LHCN-M2 (cell line): ENCODE measurements at regions not wholly inside any gene's neighbourhood (a gene's known extent, or its start where the extent isn't known, plus 50 kb on each side); places are given as distances from the start of the nearest gene placed in this dataset.
A peak's percentile ranks its signal among the peaks of the same experiment; 100 is the strongest.

ENCODE experiments used
- DNase-seq: peaks from one replicate; pipeline ENCODE4 v3.0.0-alpha.2; 2012; ENCODE audit warnings: low read depth

- DNase-seq: no peak
Observed at GRCh38 chr6:2503816-2504494, 246.8 kb downstream of the MYLK4 start.

GRCh38 chr6:2502998-2503674 lies 247.6 kb downstream of the MYLK4 start:
- no peak for DNase-seq

GRCh38 chr6:2502096-2502997 lies 248.4 kb downstream of the MYLK4 start:
- DNase-seq: no peak

GRCh38 chr6:2497922-2498623 lies 252.6 kb downstream of the MYLK4 start:
- DNase-seq: peak; percentile 83

- no peak for DNase-seq
Observed at GRCh38 chr6:2496291-2496690, 250.9 kb upstream of the GMDS start.

- no peak for DNase-seq
Observed at GRCh38 chr6:2492686-2493523, 247.5 kb upstream of the GMDS start.

- no peak for DNase-seq
Observed at GRCh38 chr6:2491137-2491536, 245.7 kb upstream of the GMDS start.

GRCh38 chr6:2488578-2488977 lies 243.2 kb upstream of the GMDS start:
- DNase-seq: no peak

- DNase-seq: no peak
Observed at GRCh38 chr6:2485116-2485515, 239.7 kb upstream of the GMDS start.

- DNase-seq: no peak
Observed at GRCh38 chr6:2482773-2483172, 237.4 kb upstream of the GMDS start.

- DNase-seq: no peak
Observed at GRCh38 chr6:2481307-2481706, 235.9 kb upstream of the GMDS start.

GRCh38 chr6:2480267-2480966 lies 235.0 kb upstream of the GMDS start:
- no peak for DNase-seq

GRCh38 chr6:2478200-2478599 lies 232.8 kb upstream of the GMDS start:
- peak; percentile 8 for DNase-seq

GRCh38 chr6:2477666-2478065 lies 232.3 kb upstream of the GMDS start:
- DNase-seq: no peak

- DNase-seq: no peak
Observed at GRCh38 chr6:2477250-2477649, 231.8 kb upstream of the GMDS start.

GRCh38 chr6:2476376-2476775 lies 231.0 kb upstream of the GMDS start:
- peak; percentile 9 for DNase-seq

GRCh38 chr6:2471472-2471871 lies 226.1 kb upstream of the GMDS start:
- DNase-seq: no peak

GRCh38 chr6:2469428-2469827 lies 224.0 kb upstream of the GMDS start:
- no peak for DNase-seq

GRCh38 chr6:2468601-2468955 lies 223.2 kb upstream of the GMDS start:
- DNase-seq: no peak

GRCh38 chr6:2467929-2468600 lies 222.7 kb upstream of the GMDS start:
- DNase-seq: no peak
